K562 (cell line): ENCODE measurements at regions not wholly inside any gene's neighbourhood (a gene's known extent, or its start where the extent isn't known, plus 50 kb on each side); places are given as distances from the start of the nearest gene placed in this dataset.

Experiments used
- ATAC-seq: fragments of 200-7000 bp; cut with Tn5 transposase; 3 replicates; pipeline ENCODE4 v1.9.1; 2020; ENCODE audit warnings: moderate library complexity
- BruUV-seq: library from RNA; stranded (reverse); fragments of 400-500 nt; replicated peaks from 2 replicates; lab custom pipeline; 2021; lab: Mats Ljungman, UMichigan
- CTCF ChIA-PET: fragments of 300-600 bp; formaldehyde crosslinking; extraction: SDS; loops from one replicate; lab custom pipeline; 2021; ENCODE audit warnings: low intra/inter-chr PET ratio; lab: Yijun Ruan, JAX
- POLR2A ChIA-PET: fragments of 300-600, 350-650 bp; sonication (Branson Sonifier 250); formaldehyde crosslinking; extraction: SDS; loops from one replicate; lab custom pipeline; 2021; ENCODE audit warnings: antibody characterized with exemption, inconsistent platforms; lab: Yijun Ruan, JAX
- DNase-seq, 4 experiments: peaks; one replicate each; pipeline versions ENCODE4 v3.0.0 to v3.0.0-alpha.2; 2011 to 2018; ENCODE audit warnings: low spot score in 3 of 4, mixed read lengths in 3 of 4; ENCODE audit errors: extremely low read depth in 1 of 4
- FAIRE-seq: peaks from 2 replicates; lab custom pipeline; 2011; peaks lifted over from hg19 to GRCh38; lab: Jason Lieb, UNC
- H2AFZ ChIP-seq: 2 replicates; pipeline ENCODE4 v1.6.0; 2011; ENCODE audit warnings: low read depth, low read length, control low read depth, inconsistent platforms
- H3K27ac ChIP-seq: fragments of 200-600 bp; 3 replicates; pipeline ENCODE4 v1.8.0; 2011; ENCODE audit warnings: low read depth, mild to moderate bottlenecking, control low read depth, inconsistent platforms, low read length, moderate library complexity, mixed read lengths; ENCODE audit errors: extremely low read depth
- H3K27me3 ChIP-seq, 2 experiments: fragments of 300-600 bp in 1 of 2; 2 replicates in 1 of 2; 3 replicates in 1 of 2; pipeline versions ENCODE4 v1.6.0 to v1.8.0; 2011; ENCODE audit warnings: inconsistent platforms in 2 of 2, low read length in 2 of 2, mild to moderate bottlenecking in 1 of 2, mixed read lengths in 1 of 2, moderate library complexity in 1 of 2; ENCODE audit not compliant: control insufficient read depth in 2 of 2, insufficient read depth in 2 of 2
- H3K36me3 ChIP-seq: fragments of 300-600 bp; 3 replicates; pipeline ENCODE4 v1.8.0; 2011; ENCODE audit warnings: mild to moderate bottlenecking, low read length, inconsistent platforms; ENCODE audit not compliant: control insufficient read depth, insufficient read depth
- H3K4me1 ChIP-seq, 2 experiments: fragments of 200-600 bp in 1 of 2; replicated peaks in 1 of 2; 2 replicates in 1 of 2; 3 replicates in 1 of 2; pipeline versions ENCODE4 v1.5.1 to v1.8.0; 2011; ENCODE audit warnings: inconsistent platforms in 2 of 2, low read length in 2 of 2, mild to moderate bottlenecking in 1 of 2, mixed read lengths in 1 of 2, moderate library complexity in 1 of 2; ENCODE audit not compliant: control insufficient read depth in 2 of 2, insufficient read depth in 2 of 2
- H3K4me2 ChIP-seq: 2 replicates; pipeline ENCODE4 v1.6.1; 2011; ENCODE audit warnings: low read length, control low read depth, inconsistent platforms, mixed read lengths; ENCODE audit not compliant: insufficient read depth
- H3K4me3 ChIP-seq: fragments of 200-600 bp; sonication (generic), shearing (Covaris generic); 2 replicates; pipeline ENCODE4 v1.5.1; 2016; ENCODE audit warnings: control low read depth, inconsistent platforms
- H3K79me2 ChIP-seq: fragments of 200-600 bp; 3 replicates; pipeline ENCODE4 v1.8.0; 2011; ENCODE audit warnings: low read length, inconsistent platforms; ENCODE audit not compliant: control insufficient read depth, insufficient read depth
- H3K9ac ChIP-seq, 2 experiments: 2 replicates each; pipeline versions ENCODE4 v1.6.0 to v1.6.1; 2011; ENCODE audit warnings: low read depth in 2 of 2, low read length in 2 of 2, control low read depth in 1 of 2, inconsistent platforms in 1 of 2, mild to moderate bottlenecking in 1 of 2, mixed read lengths in 1 of 2; ENCODE audit not compliant: insufficient read depth in 1 of 2
- H3K9me1 ChIP-seq: one replicate; pipeline ENCODE4 v1.6.0; 2011; ENCODE audit warnings: inconsistent platforms, mild to moderate bottlenecking, low read length, moderate library complexity; ENCODE audit not compliant: control insufficient read depth, insufficient read depth
- H3K9me3 ChIP-seq: replicated peaks from 2 replicates; pipeline ENCODE4 v1.5.1; 2011; ENCODE audit warnings: low read depth, low read length, inconsistent platforms; ENCODE audit not compliant: control insufficient read depth, insufficient read depth
- H4K20me1 ChIP-seq: replicated peaks from 2 replicates; pipeline ENCODE4 v1.6.1; 2011; ENCODE audit warnings: low read length, inconsistent platforms, mixed read lengths; ENCODE audit not compliant: control insufficient read depth, insufficient read depth
- E4F1 ChIP-seq: fragments of 250-450 bp; sonication (Bioruptor Pico); IDR thresholded peaks from 2 replicates; pipeline ENCODE4 v1.5.0; 2021; ENCODE audit warnings: mild to moderate bottlenecking, borderline replicate concordance
- SETDB1 ChIP-seq: IDR thresholded peaks from one replicate; pipeline ENCODE4 v1.6.1; 2012; ENCODE audit warnings: low read length, control low read depth, inconsistent platforms
- ZNF592 ChIP-seq: fragments of 450-650 bp; IDR thresholded peaks from 2 replicates; pipeline ENCODE4 v1.6.1; 2017; ENCODE audit warnings: antibody characterized with exemption, mild to moderate bottlenecking
- ZNF696 ChIP-seq: fragments of 250-450 bp; sonication (Bioruptor Pico); conservative IDR thresholded peaks from 2 replicates; pipeline ENCODE4 v1.4.0; 2020; ENCODE audit warnings: mild to moderate bottlenecking, moderate library complexity
- ZNF764 ChIP-seq: fragments of 250-450 bp; sonication (Bioruptor Pico); IDR thresholded peaks from 2 replicates; pipeline ENCODE4 v1.4.0; 2020; ENCODE audit warnings: low read depth, mild to moderate bottlenecking, moderate library complexity
- WGBS: fragments of 100-300 bp; shearing (Covaris generic); methylation state at CpG from one replicate; pipeline ENCODE4 v1.1.6; 2016; ENCODE audit warnings: low coverage, mixed read lengths; ENCODE audit not compliant: insufficient coverage; ENCODE audit errors: missing lambda C conversion rate; 5-methylcytosine and 5-hydroxymethylcytosine counted together
- in situ Hi-C: fragments of 300-500 bp; cut with MboI; formaldehyde crosslinking; loops from 4 replicates; pipeline ENCODE4 v1.15.0; 2018; ENCODE audit warnings: inconsistent platforms, mixed read lengths
- intact Hi-C: fragments of 100-400 bp; cut with micrococcal nuclease; formaldehyde crosslinking; loops from 2 replicates; pipeline ENCODE4 v1.14.2; 2022

GRCh38 chr2:120878970-120879369 lies 143.3 kb downstream of the GLI2 start (continued):
- TF ChIP-seq SETDB1 = no peak
- no peak for TF ChIP-seq ZNF696 (CRISPR knock-in tag)

- intact Hi-C loops = loop anchor here (10.0 kb wide), 1 partner anchor 195 kb away; no protein-coding TSS in a partner anchor
- ATAC-seq = peak; percentile 64
- Histone ChIP-seq H2AFZ (no peak overlapping the region), H3K4me2 (no peak overlapping the region), H3K9me3 (no peaks in the 10 kb centered on the region), H3K27ac (no peak overlapping the region), H3K27me3 (peaks cover 53 to 81% of the 10 kb centered on the region in 2 experiments), H3K36me3 (no peaks in the 10 kb centered on the region), H3K79me2 (no peaks in the 10 kb centered on the region), H3K4me1 (peaks cover 0 to 9% of the 10 kb centered on the region in 2 experiments; a peak in 2 of 5 replicates), H3K9me1 (no peaks in the 10 kb centered on the region), H3K9ac (no peak overlapping the region), H4K20me1 (peaks cover 5% of the 10 kb centered on the region; the same call in 1 of the 2 replicates), H3K4me3 (no peak overlapping the region)
- POLR2A ChIA-PET = interaction anchor here (0.6 to 1.8 kb wide), 3 partner anchors 12 to 305 kb away, joined by 3 to 4 read pairs (median 3); no protein-coding TSS in a partner anchor
- in situ Hi-C loops = no loop called here
- no peak for DNase-seq
- no TSS peak for BruUV-seq
- no peak for FAIRE-seq
- WGBS = 2% methylated on average over 24 of the region's 24 CpGs
- CTCF ChIA-PET = no interaction called here
- peak; percentile 75 for TF ChIP-seq ZNF764 (CRISPR knock-in tag)
- no peak for TF ChIP-seq E4F1 (CRISPR knock-in tag)
- no peak for TF ChIP-seq ZNF592
Observed at GRCh38 chr2:120879431-120880295, 144.0 kb downstream of the GLI2 start.
